IMR-90 (cell line): ENCODE measurements at regions not wholly inside any gene's neighbourhood (a gene's known extent, or its start where the extent isn't known, plus 50 kb on each side); places are given as distances from the start of the nearest gene placed in this dataset.
A peak's percentile ranks its signal among the peaks of the same experiment; 100 is the strongest.

Source experiments
- ATAC-seq: fragments of 200-7000 bp; cut with Tn5 transposase; 2 replicates; pipeline ENCODE4 v1.9.1; 2020; ENCODE audit warnings: low read depth, mild to moderate bottlenecking, moderate library complexity
- BruUV-seq: library from RNA; stranded (reverse); fragments of 400-500 nt; replicated peaks from 2 replicates; lab custom pipeline; 2021; lab: Mats Ljungman, UMichigan
- CTCF ChIA-PET: fragments of 300-600 bp; formaldehyde crosslinking; extraction: SDS; loops from one replicate; lab custom pipeline; 2021; ENCODE audit warnings: antibody characterized with exemption; lab: Yijun Ruan, JAX
- POLR2A ChIA-PET: fragments of 300-600 bp; sonication (Branson Sonifier 250); formaldehyde crosslinking; loops from one replicate; lab custom pipeline; 2022; ENCODE audit warnings: antibody characterized with exemption; ENCODE audit not compliant: unreplicated experiment; lab: Charles Lee
- DNase-seq: peaks from one replicate; pipeline ENCODE4 v3.0.0; 2013
- H2AFZ ChIP-seq: replicated peaks from 2 replicates; pipeline ENCODE3; 2013; ENCODE audit warnings: low read length, mild to moderate bottlenecking; ENCODE audit not compliant: poor library complexity
- H2AK5ac ChIP-seq: 2 replicates; pipeline ENCODE4 v1.6.1; 2013; ENCODE audit warnings: low read depth, low read length, inconsistent platforms
- H2AK9ac ChIP-seq: replicated peaks from 2 replicates; pipeline ENCODE3; 2013; ENCODE audit warnings: mild to moderate bottlenecking, low read depth, low read length, moderate library complexity; ENCODE audit not compliant: poor library complexity
- H2BK120ac ChIP-seq: 2 replicates; pipeline ENCODE4 v1.6.1; 2013; ENCODE audit warnings: low read depth, low read length, inconsistent platforms
- H2BK15ac ChIP-seq: 3 replicates; pipeline ENCODE4 v1.6.1; 2013; ENCODE audit warnings: low read depth, low read length, inconsistent platforms
- H2BK20ac ChIP-seq: 2 replicates; pipeline ENCODE4 v1.6.1; 2013; ENCODE audit warnings: low read depth, mild to moderate bottlenecking, inconsistent platforms, low read length, moderate library complexity
- H2BK5ac ChIP-seq: 2 replicates; pipeline ENCODE4 v1.6.1; 2013; ENCODE audit warnings: mild to moderate bottlenecking, low read depth, low read length, inconsistent platforms; ENCODE audit not compliant: poor library complexity, severe bottlenecking
- H3K14ac ChIP-seq: replicated peaks from 2 replicates; pipeline ENCODE4 v1.6.1; 2013; ENCODE audit warnings: low read depth, low read length, inconsistent platforms
- H3K18ac ChIP-seq: 2 replicates; pipeline ENCODE4 v1.6.1; 2013; ENCODE audit warnings: low read depth, low read length, control low read depth
- H3K23ac ChIP-seq: 2 replicates; pipeline ENCODE4 v1.6.1; 2013; ENCODE audit warnings: low read depth, low read length, inconsistent platforms
- H3K27ac ChIP-seq: 2 replicates; pipeline ENCODE4 v1.5.1; 2013; ENCODE audit warnings: mild to moderate bottlenecking, control low read depth, low read length; ENCODE audit not compliant: insufficient read depth
- H3K27me3 ChIP-seq: 2 replicates; pipeline ENCODE4 v1.6.1; 2013; ENCODE audit warnings: low read length; ENCODE audit not compliant: control insufficient read depth, insufficient read depth
- H3K36me3 ChIP-seq: 2 replicates; pipeline ENCODE4 v1.6.1; 2013; ENCODE audit warnings: low read length, mixed read lengths; ENCODE audit not compliant: control insufficient read depth, insufficient read depth
- H3K4ac ChIP-seq: 2 replicates; pipeline ENCODE4 v1.6.1; 2013; ENCODE audit warnings: low read depth, low read length, inconsistent platforms
- H3K4me1 ChIP-seq: 2 replicates; pipeline ENCODE4 v1.6.1; 2013; ENCODE audit warnings: low read length, mixed read lengths; ENCODE audit not compliant: control insufficient read depth, insufficient read depth
- H3K4me2 ChIP-seq: 2 replicates; pipeline ENCODE4 v1.6.1; 2013; ENCODE audit warnings: low read depth, mild to moderate bottlenecking, control low read depth, low read length, moderate library complexity
- H3K4me3 ChIP-seq: 2 replicates; pipeline ENCODE4 v1.5.1; 2013; ENCODE audit warnings: low read depth, mild to moderate bottlenecking, control low read depth, low read length, moderate library complexity; ENCODE audit not compliant: insufficient read depth
- H3K56ac ChIP-seq: 2 replicates; pipeline ENCODE4 v1.6.1; 2013; ENCODE audit warnings: low read length, inconsistent platforms; ENCODE audit not compliant: insufficient read depth; ENCODE audit errors: extremely low read depth
- H3K79me1 ChIP-seq, 2 experiments: 2 replicates each; pipeline ENCODE4 v1.6.1; 2013; ENCODE audit warnings: low read length in 2 of 2, inconsistent platforms in 1 of 2, low read depth in 1 of 2
- H3K9ac ChIP-seq: 2 replicates; pipeline ENCODE4 v1.6.1; 2013; ENCODE audit warnings: low read depth, low read length, control low read depth
- H3K9me1 ChIP-seq: 2 replicates; pipeline ENCODE4 v1.6.1; 2013; ENCODE audit warnings: low read length, inconsistent platforms; ENCODE audit not compliant: insufficient read depth
- H3K9me3 ChIP-seq: 2 replicates; pipeline ENCODE4 v1.6.1; 2013; ENCODE audit warnings: low read length; ENCODE audit not compliant: control insufficient read depth, insufficient read depth
- H4K20me1 ChIP-seq: 2 replicates; pipeline ENCODE4 v1.6.1; 2013; ENCODE audit warnings: low read length, inconsistent platforms; ENCODE audit not compliant: insufficient read depth
- H4K5ac ChIP-seq: 2 replicates; pipeline ENCODE4 v1.6.1; 2013; ENCODE audit warnings: mild to moderate bottlenecking, low read depth, low read length, control low read depth
- H4K8ac ChIP-seq, 2 experiments: 2 replicates each; pipeline ENCODE4 v1.6.1; 2013; ENCODE audit warnings: low read depth in 2 of 2, low read length in 2 of 2, control low read depth in 1 of 2, inconsistent platforms in 1 of 2
- H4K91ac ChIP-seq: 2 replicates; pipeline ENCODE4 v1.6.1; 2013; ENCODE audit warnings: low read depth, low read length, inconsistent platforms; ENCODE audit not compliant: insufficient read depth
- CEBPB ChIP-seq: IDR thresholded peaks from 2 replicates; pipeline ENCODE4 v1.6.1; 2012; ENCODE audit warnings: low read depth, low read length, improper control_type of control experiment
- MAFK ChIP-seq: IDR thresholded peaks from 2 replicates; pipeline ENCODE4 v1.6.1; 2012; ENCODE audit warnings: low read depth, low read length, improper control_type of control experiment
- WGBS, 2 experiments: methylation state at CpG; one replicate each; pipeline versions ENCODE4 v1.1.5 to v1.1.7; 2013; ENCODE audit warnings: missing lambda C conversion rate in 2 of 2; ENCODE audit not compliant: insufficient read length in 1 of 2; ENCODE audit errors: extremely low coverage in 2 of 2; 5-methylcytosine and 5-hydroxymethylcytosine counted together
- dilution Hi-C: fragments of 300-500 bp; cut with HindIII; formaldehyde crosslinking; loops from one replicate; pipeline ENCODE4 v1.14.3; 2018; ENCODE audit warnings: low sequenced_read_pairs; ENCODE audit not compliant: unreplicated experiment
- in situ Hi-C: fragments of 300-500 bp; cut with MboI; formaldehyde crosslinking; loops from 3 replicates; pipeline ENCODE4 v1.14.3; 2019; ENCODE audit warnings: low sequenced_read_pairs, inconsistent platforms, mixed read lengths
- intact Hi-C: fragments of 100-400 bp; cut with micrococcal nuclease; formaldehyde crosslinking; loops from 2 replicates; pipeline ENCODE4 v1.10.0; 2022

- no peak for DNase-seq
- H3K4ac ChIP-seq, result no peak overlapping the region
- no peaks in the 10 kb centered on the region for H4K20me1 ChIP-seq
- no peak overlapping the region for H3K9ac ChIP-seq
- no peak for ATAC-seq
- H3K36me3 ChIP-seq, result no peaks in the 10 kb centered on the region
- WGBS, 2 experiments, result no CpG with 5 or more reads among the region's 2 CpGs
- intact Hi-C loops (no loop called here), in situ Hi-C loops (no loop called here), dilution Hi-C loops (no loop called here)
- H3K4me2 ChIP-seq, result no peak overlapping the region
- no peak overlapping the region for H3K14ac ChIP-seq
- no peak overlapping the region for H4K91ac ChIP-seq
- no peak overlapping the region for H2AK9ac ChIP-seq
- no peak overlapping the region for H2BK5ac ChIP-seq
- ChIA-PET POLR2A (no interaction called here), CTCF (no interaction called here)
- no peaks in the 10 kb centered on the region for H3K27me3 ChIP-seq
- no peaks in the 10 kb centered on the region for H3K79me1 ChIP-seq
- no peak overlapping the region for H2AFZ ChIP-seq
- peaks cover 11% of the 10 kb centered on the region for H3K9me3 ChIP-seq
- BruUV-seq, result no TSS peak
- no peaks in the 10 kb centered on the region for H3K4me1 ChIP-seq
- no peak overlapping the region for H3K4me3 ChIP-seq
- TF ChIP-seq MAFK (peak; percentile 39), CEBPB (no peak)
- H3K9me1 ChIP-seq, result no peaks in the 10 kb centered on the region
- no peak overlapping the region for H3K23ac ChIP-seq
- H3K56ac ChIP-seq, result no peak overlapping the region
- no peak overlapping the region for H2BK120ac ChIP-seq
- H4K8ac ChIP-seq, result no peak overlapping the region
- no peak overlapping the region for H4K5ac ChIP-seq
- no peak overlapping the region for H2BK15ac ChIP-seq
- no peak overlapping the region for H2BK20ac ChIP-seq
- no peak overlapping the region for H3K18ac ChIP-seq
- H2AK5ac ChIP-seq, result no peak overlapping the region
- no peak overlapping the region for H3K27ac ChIP-seq
Observed at GRCh38 chr18:1273469-1273868, 368.8 kb downstream of the ADCYAP1 start.
